Parathyroid adenoma (tissue), 2 donors: ENCODE measurements at regions not wholly inside any gene's neighbourhood (a gene's known extent, or its start where the extent isn't known, plus 50 kb on each side); places are given as distances from the start of the nearest gene placed in this dataset.

Source experiments
- H2AFZ ChIP-seq: fragments of 300-600 bp; sonication (generic); one replicate; pipeline ENCODE4 v1.7.0; 2017; ENCODE audit warnings: antibody characterized with exemption, mild to moderate bottlenecking
- H3K27ac ChIP-seq: fragments of 300-600 bp; sonication (generic); one replicate; pipeline ENCODE4 v1.7.0; 2017
- H3K27me3 ChIP-seq: fragments of 300-600 bp; sonication (generic); one replicate; pipeline ENCODE4 v1.7.0; 2017; ENCODE audit warnings: low read length; ENCODE audit not compliant: control insufficient read depth, insufficient read depth
- H3K36me3 ChIP-seq: fragments of 300-600 bp; sonication (generic); one replicate; pipeline ENCODE4 v1.7.0; 2017; ENCODE audit warnings: low read length; ENCODE audit not compliant: control insufficient read depth, insufficient read depth
- H3K4me1 ChIP-seq: fragments of 300-600 bp; sonication (generic); one replicate; pipeline ENCODE4 v1.7.0; 2017; ENCODE audit warnings: control low read depth
- H3K4me2 ChIP-seq: fragments of 300-600 bp; sonication (generic); one replicate; pipeline ENCODE4 v1.7.0; 2017; ENCODE audit warnings: low read length
- H3K4me3 ChIP-seq: fragments of 300-600 bp; sonication (generic); one replicate; pipeline ENCODE4 v1.7.0; 2017; ENCODE audit warnings: low read depth, low read length
- H3K79me2 ChIP-seq: fragments of 300-600 bp; sonication (generic); one replicate; pipeline ENCODE4 v1.7.0; 2017; ENCODE audit warnings: control low read depth
- H3K9ac ChIP-seq: fragments of 300-600 bp; sonication (generic); one replicate; pipeline ENCODE4 v1.7.0; 2017; ENCODE audit warnings: mild to moderate bottlenecking
- H3K9me3 ChIP-seq: fragments of 300-600 bp; sonication (generic); one replicate; pipeline ENCODE4 v1.7.0; 2017; ENCODE audit warnings: low read length; ENCODE audit not compliant: control insufficient read depth
- TF ChIP-seq, protein P1 (sequence below): fragments of 300-600 bp; sonication (generic); IDR thresholded peaks from one replicate; pipeline ENCODE4 v1.7.0; 2017; ENCODE audit warnings: antibody characterized with exemption, mild to moderate bottlenecking
- donor health status: primary hyperparathyroidism.

DNA sequence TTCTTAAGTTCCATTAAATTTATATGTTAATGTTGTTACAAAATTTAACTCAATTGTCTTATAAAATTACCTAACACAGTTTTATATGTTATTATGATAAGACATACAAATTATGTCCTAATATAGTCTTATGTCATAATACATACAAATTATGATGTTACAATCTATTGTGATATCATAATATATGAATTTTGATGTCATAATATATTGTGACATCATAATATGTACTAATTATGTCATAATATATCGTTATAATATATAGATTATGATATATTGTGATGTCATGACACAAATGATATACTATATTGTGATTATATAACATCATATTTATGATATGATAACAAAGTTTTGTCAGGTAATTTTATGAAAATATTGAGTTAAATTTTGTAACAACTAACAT, 1789.6 kb downstream of the TP53TG3F start:
- Histone ChIP-seq H3K4me2 (no peak overlapping the region), H3K9ac (no peak overlapping the region), H3K27me3 (no peaks in the 10 kb centered on the region), H3K27ac (no peak overlapping the region), H3K4me3 (no peak overlapping the region), H3K79me2 (no peaks in the 10 kb centered on the region), H3K9me3 (no peaks in the 10 kb centered on the region), H3K4me1 (no peaks in the 10 kb centered on the region), H3K36me3 (no peaks in the 10 kb centered on the region), H2AFZ (no peak overlapping the region)
- TF ChIP-seq, protein P1, sequence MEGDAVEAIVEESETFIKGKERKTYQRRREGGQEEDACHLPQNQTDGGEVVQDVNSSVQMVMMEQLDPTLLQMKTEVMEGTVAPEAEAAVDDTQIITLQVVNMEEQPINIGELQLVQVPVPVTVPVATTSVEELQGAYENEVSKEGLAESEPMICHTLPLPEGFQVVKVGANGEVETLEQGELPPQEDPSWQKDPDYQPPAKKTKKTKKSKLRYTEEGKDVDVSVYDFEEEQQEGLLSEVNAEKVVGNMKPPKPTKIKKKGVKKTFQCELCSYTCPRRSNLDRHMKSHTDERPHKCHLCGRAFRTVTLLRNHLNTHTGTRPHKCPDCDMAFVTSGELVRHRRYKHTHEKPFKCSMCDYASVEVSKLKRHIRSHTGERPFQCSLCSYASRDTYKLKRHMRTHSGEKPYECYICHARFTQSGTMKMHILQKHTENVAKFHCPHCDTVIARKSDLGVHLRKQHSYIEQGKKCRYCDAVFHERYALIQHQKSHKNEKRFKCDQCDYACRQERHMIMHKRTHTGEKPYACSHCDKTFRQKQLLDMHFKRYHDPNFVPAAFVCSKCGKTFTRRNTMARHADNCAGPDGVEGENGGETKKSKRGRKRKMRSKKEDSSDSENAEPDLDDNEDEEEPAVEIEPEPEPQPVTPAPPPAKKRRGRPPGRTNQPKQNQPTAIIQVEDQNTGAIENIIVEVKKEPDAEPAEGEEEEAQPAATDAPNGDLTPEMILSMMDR, result no peak

DNA sequence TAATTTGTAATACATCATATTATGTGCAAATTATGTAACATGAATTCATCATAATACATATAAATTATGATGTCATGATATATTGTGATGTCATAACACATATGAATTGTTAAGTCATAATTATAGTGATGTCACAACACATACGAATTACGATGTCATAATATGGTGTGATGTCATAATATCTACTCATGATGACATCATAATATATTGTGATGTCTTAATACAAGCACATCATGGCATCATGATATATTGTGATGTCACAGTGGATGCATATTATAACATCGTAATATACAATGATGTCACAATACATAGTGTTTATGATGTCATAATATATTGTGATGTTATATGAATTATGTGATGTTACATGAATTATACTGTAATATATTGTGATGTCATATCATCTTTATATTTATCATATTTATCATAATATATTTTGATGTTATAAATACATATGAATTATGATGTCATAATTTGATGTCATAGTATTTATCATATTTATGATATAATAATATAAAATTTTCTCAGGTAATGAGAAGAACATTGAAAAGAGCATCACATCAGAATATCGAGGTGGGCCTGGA, 1793.0 kb downstream of the TP53TG3F start:
- Histone ChIP-seq H3K4me2 (no peak overlapping the region), H2AFZ (no peak overlapping the region), H3K9me3 (no peaks in the 10 kb centered on the region), H3K4me1 (no peaks in the 10 kb centered on the region), H3K36me3 (no peaks in the 10 kb centered on the region), H3K4me3 (no peak overlapping the region), H3K27me3 (no peaks in the 10 kb centered on the region), H3K79me2 (no peaks in the 10 kb centered on the region), H3K27ac (no peak overlapping the region), H3K9ac (no peak overlapping the region)
- TF ChIP-seq, protein P1, result no peak

DNA sequence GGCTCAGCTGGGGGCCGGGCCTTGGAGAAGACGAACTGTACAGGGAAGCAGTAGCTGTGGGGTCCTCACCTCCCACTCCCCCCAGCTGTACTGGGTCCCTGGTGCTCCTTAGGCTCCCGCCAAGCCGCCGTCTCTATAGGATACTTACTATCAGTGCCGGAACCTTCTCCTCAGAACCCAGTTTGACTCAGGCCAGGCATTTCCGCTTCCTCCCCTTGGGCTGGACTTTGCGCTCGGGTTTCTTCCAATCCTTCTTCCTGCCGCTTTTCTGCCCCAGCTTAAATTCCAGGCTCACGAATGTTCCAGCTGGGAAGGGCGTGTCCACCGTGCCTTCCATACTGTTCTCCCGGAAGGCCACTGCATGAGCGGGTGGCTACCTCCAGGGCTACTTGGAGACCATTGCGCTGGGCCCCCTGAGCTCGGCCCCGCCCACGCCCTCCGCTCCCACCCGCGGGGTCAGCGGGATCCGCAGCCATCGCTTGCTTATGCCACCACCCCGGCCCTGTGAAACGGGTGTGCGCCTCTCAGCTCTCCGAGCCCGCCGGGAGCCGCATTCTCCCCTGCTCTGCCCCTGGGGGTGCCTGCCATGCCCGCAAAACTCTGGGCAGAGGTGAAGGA, 1795.9 kb downstream of the TP53TG3F start:
- Histone ChIP-seq H3K27ac (no peak overlapping the region), H3K9ac (no peak overlapping the region), H3K4me1 (no peaks in the 10 kb centered on the region), H2AFZ (no peak overlapping the region), H3K4me3 (no peak overlapping the region), H3K79me2 (no peaks in the 10 kb centered on the region), H3K36me3 (no peaks in the 10 kb centered on the region), H3K27me3 (no peaks in the 10 kb centered on the region), H3K9me3 (no peaks in the 10 kb centered on the region), H3K4me2 (no peak overlapping the region)
- TF ChIP-seq, protein P1, result no peak

DNA sequence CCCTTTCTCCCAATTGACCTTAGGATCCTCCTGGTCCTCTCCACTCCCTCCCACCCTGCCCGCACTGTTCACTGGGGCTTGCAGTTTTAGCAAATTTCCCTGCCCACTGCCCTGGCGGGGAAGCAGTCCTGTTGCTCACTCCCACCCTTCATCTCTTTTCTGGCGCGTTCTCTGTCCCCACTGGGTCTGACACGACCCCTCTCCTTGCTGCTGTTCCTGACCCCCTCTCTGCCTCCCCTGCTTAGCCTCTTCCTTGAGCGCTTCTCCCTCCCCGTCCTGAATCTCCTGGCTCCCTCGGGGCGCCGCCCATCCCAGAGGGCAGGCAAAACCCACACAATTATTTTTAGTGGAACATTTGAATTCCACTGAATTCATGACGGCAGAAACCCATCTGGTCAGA, 1796.4 kb downstream of the TP53TG3F start:
- H3K9ac ChIP-seq, result no peak overlapping the region
- no peaks in the 10 kb centered on the region for H3K27me3 ChIP-seq
- H2AFZ ChIP-seq, result no peak overlapping the region
- H3K36me3 ChIP-seq, result no peaks in the 10 kb centered on the region
- no peak overlapping the region for H3K4me2 ChIP-seq
- no peaks in the 10 kb centered on the region for H3K79me2 ChIP-seq
- no peaks in the 10 kb centered on the region for H3K4me1 ChIP-seq
- TF ChIP-seq, protein P1, result no peak
- H3K4me3 ChIP-seq, result no peak overlapping the region
- H3K27ac ChIP-seq, result no peak overlapping the region
- no peaks in the 10 kb centered on the region for H3K9me3 ChIP-seq

DNA sequence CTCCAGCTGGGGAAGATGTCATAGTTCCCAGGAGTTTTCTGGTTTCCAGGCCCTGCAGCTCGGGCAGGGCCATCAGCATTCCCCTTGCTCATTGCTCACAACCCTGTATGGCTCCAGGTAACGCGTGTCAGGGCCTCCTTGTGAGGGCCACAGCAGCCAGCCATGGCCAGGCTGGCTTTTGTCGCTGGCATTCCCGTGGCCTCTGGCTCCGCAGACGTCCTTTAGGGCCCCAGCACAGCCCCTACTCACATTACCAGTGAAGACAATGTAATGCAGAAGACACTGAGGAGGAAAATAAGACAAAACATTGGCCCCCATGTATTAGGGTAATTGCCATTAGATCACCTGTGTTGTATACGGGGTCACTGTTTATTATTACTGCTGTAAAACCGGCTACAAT, 1799.0 kb downstream of the TP53TG3F start:
- H3K4me3 ChIP-seq, result no peak overlapping the region
- TF ChIP-seq, protein P1, result no peak
- H3K9me3 ChIP-seq, result no peaks in the 10 kb centered on the region
- no peaks in the 10 kb centered on the region for H3K36me3 ChIP-seq
- H3K4me2 ChIP-seq, result no peak overlapping the region
- no peaks in the 10 kb centered on the region for H3K27me3 ChIP-seq
- H3K9ac ChIP-seq, result no peak overlapping the region
- no peaks in the 10 kb centered on the region for H3K79me2 ChIP-seq
- no peaks in the 10 kb centered on the region for H3K4me1 ChIP-seq
- H3K27ac ChIP-seq, result no peak overlapping the region
- no peak overlapping the region for H2AFZ ChIP-seq
